Fibroblast of upper back skin (primary cell): ENCODE measurements at regions not wholly inside any gene's neighbourhood (a gene's known extent, or its start where the extent isn't known, plus 50 kb on each side); places are given as distances from the start of the nearest gene placed in this dataset.
"Not testable (repeated sequence)": the region's sequence is repeated elsewhere in the genome, so short reads cannot be mapped to it uniquely, and the experiment has no call there.

Source experiments
- DNase-seq: peaks from one replicate; pipeline ENCODE4 v3.0.0-alpha.2; 2013

- no peak for DNase-seq
Measured at GRCh38 chr9:26220367-26220766, 542.1 kb upstream of the TUSC1 start.

GRCh38 chr9:26219961-26220360, 541.7 kb upstream of the TUSC1 start:
- no peak for DNase-seq

- DNase-seq = no peak
Measured at GRCh38 chr9:26216702-26217101, 538.5 kb upstream of the TUSC1 start.

GRCh38 chr9:26214713-26215444, 536.6 kb upstream of the TUSC1 start:
- not testable (repeated sequence) for DNase-seq

GRCh38 chr9:26210338-26210851, 532.2 kb upstream of the TUSC1 start:
- DNase-seq = peak; percentile 38

- DNase-seq = peak; percentile 31
Measured at GRCh38 chr9:26205261-26205660, 527.0 kb upstream of the TUSC1 start.

- no peak for DNase-seq
Measured at GRCh38 chr9:26193237-26193636, 515.0 kb upstream of the TUSC1 start.

GRCh38 chr9:26191711-26192110, 513.5 kb upstream of the TUSC1 start:
- no peak for DNase-seq

- DNase-seq = no peak
Measured at GRCh38 chr9:26181836-26182235, 503.6 kb upstream of the TUSC1 start.

GRCh38 chr9:26176628-26177027, 498.4 kb upstream of the TUSC1 start:
- no peak for DNase-seq

GRCh38 chr9:26175264-26175663, 497.0 kb upstream of the TUSC1 start:
- DNase-seq = peak; percentile 75

GRCh38 chr9:26172301-26172700, 494.1 kb upstream of the TUSC1 start:
- no peak for DNase-seq

GRCh38 chr9:26171691-26172090, 493.4 kb upstream of the TUSC1 start:
- no peak for DNase-seq

GRCh38 chr9:26170190-26170589, 491.9 kb upstream of the TUSC1 start:
- peak; percentile 71 for DNase-seq

- peak; percentile 29 for DNase-seq
Measured at GRCh38 chr9:26169708-26170107, 491.5 kb upstream of the TUSC1 start.

GRCh38 chr9:26166537-26166936, 488.3 kb upstream of the TUSC1 start:
- no peak for DNase-seq

- DNase-seq = no peak
Measured at GRCh38 chr9:26165426-26165825, 487.2 kb upstream of the TUSC1 start.

- DNase-seq = peak; percentile 73
Measured at GRCh38 chr9:26163931-26164330, 485.7 kb upstream of the TUSC1 start.

- DNase-seq = peak; percentile 22
Measured at GRCh38 chr9:26159575-26160392, 481.5 kb upstream of the TUSC1 start.

GRCh38 chr9:26158631-26159150, 480.4 kb upstream of the TUSC1 start:
- DNase-seq = no peak

- DNase-seq = no peak
Measured at GRCh38 chr9:26157411-26157810, 479.2 kb upstream of the TUSC1 start.

GRCh38 chr9:26152350-26152749, 474.1 kb upstream of the TUSC1 start:
- no peak for DNase-seq

- DNase-seq = no peak
Measured at GRCh38 chr9:26148128-26148527, 469.9 kb upstream of the TUSC1 start.

- no peak for DNase-seq
Measured at GRCh38 chr9:26145938-26146337, 467.7 kb upstream of the TUSC1 start.
